Body of pancreas (tissue), 4 donors: ENCODE measurements at regions not wholly inside any gene's neighbourhood (a gene's known extent, or its start where the extent isn't known, plus 50 kb on each side); places are given as distances from the start of the nearest gene placed in this dataset.

Experiments used
- ATAC-seq: fragments of 150-250 bp; one replicate; pipeline ENCODE4 v1.9.1; 2016
- DNase-seq, 4 donors: peaks; one replicate each; pipeline ENCODE4 v3.0.0-alpha.2; 2019
- H3K27ac ChIP-seq, 4 donors: fragments of 200-600 bp; sonication (generic); 1 replicate in 3 of 4; 2 replicates in 1 of 4; pipeline versions ENCODE4 v1.5.1 to v1.6.1; 2016 to 2019; ENCODE audit warnings: mild to moderate bottlenecking in 1 of 4, mixed read lengths in 1 of 4, moderate library complexity in 1 of 4
- H3K27me3 ChIP-seq, 2 donors: fragments of 200-600 bp; sonication (generic); one replicate each; pipeline ENCODE4 v1.6.0; 2016; ENCODE audit warnings: mild to moderate bottlenecking in 1 of 2
- H3K36me3 ChIP-seq, 2 donors: fragments of 200-600 bp; sonication (generic); replicated peaks in 1 of 2; 2 replicates each; pipeline ENCODE4 v1.5.1; 2016; ENCODE audit warnings: low read depth in 2 of 2; ENCODE audit not compliant: insufficient read depth in 1 of 2
- H3K4me1 ChIP-seq: fragments of 200-600 bp; sonication (generic); one replicate; pipeline ENCODE4 v1.6.0; 2016
- H3K4me3 ChIP-seq, 2 donors: fragments of 200-600 bp; sonication (generic); 1 replicate in 1 of 2; 2 replicates in 1 of 2; pipeline ENCODE4 v1.5.1; 2016 to 2019
- H3K9me3 ChIP-seq, 3 donors: fragments of 200-600 bp; sonication (generic); 1 replicate in 2 of 3; 2 replicates in 1 of 3; pipeline ENCODE4 v1.5.1; 2016
- POLR2A ChIP-seq, 3 donors: fragments of 450-650 bp; IDR thresholded peaks; one replicate each; pipeline ENCODE4 v1.6.1; 2016; ENCODE audit warnings: antibody characterized with exemption in 3 of 3, mild to moderate bottlenecking in 2 of 3
- WGBS, 2 donors: methylation state at CpG; one replicate each; pipeline ENCODE4 v1.1.5; 2017; 5-methylcytosine and 5-hydroxymethylcytosine counted together
- intact Hi-C: fragments of 100-400 bp; cut with DNase I; formaldehyde crosslinking; loops from one replicate; pipeline ENCODE4 v1.15.1; 2023
- TF ChIP-seq, protein P1 (sequence below), 7 experiments: fragments of 450-650 bp in 4 of 7; fragments of 200-600 bp in 3 of 7; sonication (generic) in 3 of 7; IDR thresholded peaks; one replicate each; pipeline ENCODE4 v1.5.1; 2016 to 2019; ENCODE audit warnings: antibody characterized with exemption in 7 of 7

DNA sequence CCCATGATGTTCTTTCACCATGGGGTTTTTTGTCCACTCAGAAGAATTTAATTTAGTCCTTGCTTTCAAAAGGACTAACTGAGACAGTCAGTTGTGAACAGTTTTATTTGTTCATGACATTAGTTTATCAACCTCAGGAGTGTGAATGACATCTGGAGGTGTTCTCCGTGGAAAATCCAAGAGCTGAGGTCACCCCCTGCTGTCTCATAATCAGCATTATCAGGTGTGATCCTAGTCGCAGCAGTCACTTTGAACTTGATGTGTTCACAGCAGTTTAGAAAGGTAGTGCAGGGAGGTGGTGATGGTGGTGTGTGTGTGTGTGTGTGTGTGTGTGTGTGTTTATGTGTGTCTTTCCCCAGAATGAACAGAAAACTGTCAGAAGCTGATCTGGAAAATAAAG lies 1760.8 kb upstream of the PCDH10 start:
- intact Hi-C loops, result no loop called here
- H3K4me1 ChIP-seq, result no peaks in the 10 kb centered on the region
- whole genome bisulfite sequencing, 2 donors, result 5 to 18% methylated on average over 2 of the region's 2 CpGs
- no peak overlapping the region for H3K27ac ChIP-seq
- H3K4me3 ChIP-seq, result no peak overlapping the region
- no peak for TF ChIP-seq POLR2A (IDR thresholded peaks at IDR 0.05)
- TF ChIP-seq, protein P1, sequence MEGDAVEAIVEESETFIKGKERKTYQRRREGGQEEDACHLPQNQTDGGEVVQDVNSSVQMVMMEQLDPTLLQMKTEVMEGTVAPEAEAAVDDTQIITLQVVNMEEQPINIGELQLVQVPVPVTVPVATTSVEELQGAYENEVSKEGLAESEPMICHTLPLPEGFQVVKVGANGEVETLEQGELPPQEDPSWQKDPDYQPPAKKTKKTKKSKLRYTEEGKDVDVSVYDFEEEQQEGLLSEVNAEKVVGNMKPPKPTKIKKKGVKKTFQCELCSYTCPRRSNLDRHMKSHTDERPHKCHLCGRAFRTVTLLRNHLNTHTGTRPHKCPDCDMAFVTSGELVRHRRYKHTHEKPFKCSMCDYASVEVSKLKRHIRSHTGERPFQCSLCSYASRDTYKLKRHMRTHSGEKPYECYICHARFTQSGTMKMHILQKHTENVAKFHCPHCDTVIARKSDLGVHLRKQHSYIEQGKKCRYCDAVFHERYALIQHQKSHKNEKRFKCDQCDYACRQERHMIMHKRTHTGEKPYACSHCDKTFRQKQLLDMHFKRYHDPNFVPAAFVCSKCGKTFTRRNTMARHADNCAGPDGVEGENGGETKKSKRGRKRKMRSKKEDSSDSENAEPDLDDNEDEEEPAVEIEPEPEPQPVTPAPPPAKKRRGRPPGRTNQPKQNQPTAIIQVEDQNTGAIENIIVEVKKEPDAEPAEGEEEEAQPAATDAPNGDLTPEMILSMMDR (IDR thresholded peaks at IDR 0.05), result no peak
- ATAC-seq, result no peak
- H3K36me3 ChIP-seq, result no peaks in the 10 kb centered on the region
- no peaks in the 10 kb centered on the region for H3K27me3 ChIP-seq
- no peaks in the 10 kb centered on the region for H3K9me3 ChIP-seq
- no peak for DNase-seq

DNA sequence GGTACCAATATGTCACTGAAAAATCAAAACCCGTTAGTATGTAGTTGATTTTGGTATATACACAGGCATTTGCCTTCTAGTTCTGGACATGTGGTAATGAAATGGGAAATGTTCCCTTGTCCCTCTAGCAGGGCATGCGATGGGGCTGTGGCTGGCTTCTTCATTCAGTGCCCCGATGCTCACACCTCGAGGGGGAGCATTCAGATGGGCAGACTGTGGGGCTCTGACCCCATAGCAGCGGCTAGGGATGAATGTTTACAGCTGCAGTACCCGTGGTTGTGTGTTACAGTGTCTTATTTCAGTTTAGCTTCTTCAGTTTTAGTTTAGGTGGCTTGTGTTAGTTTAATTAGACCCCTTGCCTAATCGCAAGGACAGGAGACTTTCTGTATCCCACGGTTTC lies 1741.0 kb upstream of the PCDH10 start:
- ATAC-seq (no peak), DNase-seq (no peak)
- H3K4me1 ChIP-seq, result no peaks in the 10 kb centered on the region
- H3K27me3 ChIP-seq, result no peaks in the 10 kb centered on the region
- 66 to 72% methylated on average over 8 of the region's 8 CpGs for WGBS, 2 donors
- intact Hi-C loops, result no loop called here
- no peaks in the 10 kb centered on the region for H3K9me3 ChIP-seq
- H3K4me3 ChIP-seq, result no peak overlapping the region
- no peak overlapping the region for H3K27ac ChIP-seq
- no peaks in the 10 kb centered on the region for H3K36me3 ChIP-seq
- TF ChIP-seq, protein P1 (IDR thresholded peaks at IDR 0.05), result no peak
- TF ChIP-seq POLR2A (IDR thresholded peaks at IDR 0.05), result no peak

DNA sequence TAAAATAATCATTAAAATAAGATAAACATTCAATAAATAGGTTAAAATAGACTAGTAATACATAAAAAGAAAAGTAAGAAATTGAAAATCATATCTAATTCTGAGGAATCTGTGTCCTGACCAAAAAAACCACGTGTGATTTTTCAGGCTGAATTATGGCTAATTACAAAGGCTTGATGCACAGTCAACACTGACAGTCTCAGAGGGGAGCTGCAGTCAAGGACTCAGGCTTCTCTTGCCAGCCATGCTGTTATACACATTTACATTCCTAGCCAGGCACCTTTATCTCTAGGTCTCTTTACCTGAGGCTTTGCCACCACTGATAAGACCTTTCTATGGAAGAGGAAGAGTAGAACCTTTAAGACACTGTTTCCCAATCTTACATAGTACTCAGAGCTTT lies 1737.7 kb upstream of the PCDH10 start:
- H3K4me1 ChIP-seq, result no peaks in the 10 kb centered on the region
- no peak overlapping the region for H3K27ac ChIP-seq
- ATAC-seq (no peak), DNase-seq (no peak)
- H3K4me3 ChIP-seq, result no peak overlapping the region
- WGBS, 2 donors, result 27 to 31% methylated on average over 1 of the region's 1 CpG
- H3K36me3 ChIP-seq, result no peaks in the 10 kb centered on the region
- no peaks in the 10 kb centered on the region for H3K27me3 ChIP-seq
- TF ChIP-seq POLR2A (IDR thresholded peaks at IDR 0.05), result no peak
- TF ChIP-seq, protein P1 (IDR thresholded peaks at IDR 0.05), result no peak
- intact Hi-C loops, result no loop called here
- no peaks in the 10 kb centered on the region for H3K9me3 ChIP-seq

DNA sequence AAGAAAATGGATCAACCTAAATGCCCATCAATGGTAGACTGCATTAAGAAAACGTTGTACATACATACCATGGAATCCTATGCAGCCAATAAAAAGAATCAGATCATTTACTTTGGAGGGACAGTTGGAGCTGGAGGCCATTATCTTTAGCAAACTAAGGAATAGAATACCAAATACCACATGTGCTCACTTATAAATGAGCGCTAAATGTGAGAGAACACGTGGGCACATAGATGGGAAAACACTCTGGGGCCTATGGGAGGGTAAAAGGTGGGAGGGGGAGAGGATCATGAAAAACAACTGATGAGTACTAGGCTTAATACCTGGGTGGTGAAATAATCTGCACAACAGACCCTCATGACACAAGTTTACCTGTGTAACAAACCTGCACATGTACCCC lies 1729.9 kb upstream of the PCDH10 start:
- no peak overlapping the region for H3K4me3 ChIP-seq
- no peak for ATAC-seq
- no peak for DNase-seq
- no peaks in the 10 kb centered on the region for H3K27me3 ChIP-seq
- H3K9me3 ChIP-seq, result no peaks in the 10 kb centered on the region
- H3K27ac ChIP-seq, result no peak overlapping the region
- H3K36me3 ChIP-seq, result no peaks in the 10 kb centered on the region
- 57 to 59% methylated on average over 3 of the region's 3 CpGs for WGBS, 2 donors
- H3K4me1 ChIP-seq, result no peaks in the 10 kb centered on the region
- intact Hi-C loops, result no loop called here
- no peak for TF ChIP-seq POLR2A (IDR thresholded peaks at IDR 0.05)
- TF ChIP-seq, protein P1 (IDR thresholded peaks at IDR 0.05), result no peak

DNA sequence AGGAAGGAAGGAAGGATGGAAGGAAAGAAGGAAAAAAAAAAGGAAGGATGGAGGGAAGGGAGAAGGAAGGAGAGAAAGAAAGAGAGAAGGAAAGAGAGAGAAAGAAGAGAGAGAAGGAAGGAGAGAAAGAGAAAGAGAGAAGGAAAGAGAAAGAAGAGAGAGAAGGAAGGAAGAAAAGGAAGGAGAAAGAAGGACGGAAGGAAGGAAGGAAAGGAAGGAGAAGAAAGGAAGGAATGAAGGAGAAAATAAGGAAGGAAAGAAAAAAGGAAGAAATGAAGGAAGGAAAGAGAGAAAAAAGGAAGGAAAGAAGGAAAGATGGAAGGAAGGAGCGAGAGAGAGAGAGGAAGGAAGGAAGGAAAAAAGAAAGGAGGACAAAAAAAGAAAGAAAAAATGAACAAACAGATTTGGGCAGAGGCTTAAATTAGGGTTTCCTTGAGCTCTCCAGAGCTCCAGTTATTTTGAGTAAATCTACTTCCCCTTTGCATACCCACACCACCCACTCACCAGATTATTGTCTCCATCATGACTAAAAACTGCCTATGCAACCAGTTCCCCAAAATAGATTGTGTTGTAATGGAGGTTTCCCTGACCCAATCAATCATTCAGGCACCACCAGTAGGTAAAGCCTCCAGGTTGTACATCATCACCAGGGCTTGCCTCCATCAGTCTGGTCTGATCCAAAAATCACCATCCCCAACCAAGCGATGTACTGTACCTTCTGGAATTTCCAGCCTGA lies 1722.9 kb upstream of the PCDH10 start:
- intact Hi-C loops, result no loop called here
- H3K36me3 ChIP-seq, result no peaks in the 10 kb centered on the region
- ATAC-seq, result no peak
- H3K9me3 ChIP-seq, result no peaks in the 10 kb centered on the region
- DNase-seq, result no peak
- WGBS, 2 donors, result 90 to 96% methylated on average over 3 of the region's 3 CpGs
- no peak overlapping the region for H3K4me3 ChIP-seq
- no peak overlapping the region for H3K27ac ChIP-seq
- H3K4me1 ChIP-seq, result no peaks in the 10 kb centered on the region
- TF ChIP-seq, protein P1 (IDR thresholded peaks at IDR 0.05), result no peak
- no peak for TF ChIP-seq POLR2A (IDR thresholded peaks at IDR 0.05)
- H3K27me3 ChIP-seq, result no peaks in the 10 kb centered on the region
